ENCODE measurements at regions not wholly inside any gene's neighbourhood (a gene's known extent, or its start where the extent isn't known, plus 50 kb on each side); places are given as distances from the start of the nearest gene placed in this dataset.

DNA sequence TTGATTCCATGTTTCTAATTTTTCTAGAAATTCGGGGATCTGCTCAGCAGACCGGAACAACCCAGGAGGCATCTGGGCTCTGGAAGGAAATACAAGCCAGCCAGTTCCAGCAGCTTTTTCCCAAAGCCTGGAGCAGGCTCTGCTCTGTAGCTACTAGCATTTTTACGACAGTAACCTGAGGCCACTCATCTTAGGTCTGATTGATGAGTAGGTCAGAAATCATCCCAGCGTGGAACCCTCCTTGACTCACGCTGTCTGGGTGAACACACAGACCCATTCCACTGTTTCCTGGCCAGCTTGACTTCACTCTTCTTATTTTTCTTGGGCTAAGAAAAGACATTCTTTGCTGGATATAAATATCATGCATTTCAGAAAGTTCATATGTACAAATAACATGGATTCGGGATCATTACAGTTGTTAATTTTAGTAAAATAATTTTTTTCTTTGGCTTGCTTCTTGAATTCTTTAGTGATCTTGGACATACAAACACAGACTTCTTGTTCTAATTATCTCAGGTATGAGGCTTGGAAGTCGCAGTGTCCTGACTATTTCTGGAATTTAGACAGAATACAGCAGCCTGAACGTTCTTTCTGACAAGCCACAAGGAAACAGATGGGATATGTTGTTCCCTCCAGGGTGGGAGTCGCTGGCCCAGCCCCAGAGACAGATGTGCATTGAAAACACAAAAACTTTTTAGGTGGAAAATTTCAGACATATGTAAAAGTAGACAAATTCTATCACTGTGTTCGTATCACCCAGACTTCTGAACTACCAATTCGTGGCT lies 54.6 kb upstream of the PITRM1 start:
- no peak for DNase-seq

GRCh38 chr10:3225561-3225960 lies 53.0 kb upstream of the PITRM1 start:
- DNase-seq, result no peak

DNA sequence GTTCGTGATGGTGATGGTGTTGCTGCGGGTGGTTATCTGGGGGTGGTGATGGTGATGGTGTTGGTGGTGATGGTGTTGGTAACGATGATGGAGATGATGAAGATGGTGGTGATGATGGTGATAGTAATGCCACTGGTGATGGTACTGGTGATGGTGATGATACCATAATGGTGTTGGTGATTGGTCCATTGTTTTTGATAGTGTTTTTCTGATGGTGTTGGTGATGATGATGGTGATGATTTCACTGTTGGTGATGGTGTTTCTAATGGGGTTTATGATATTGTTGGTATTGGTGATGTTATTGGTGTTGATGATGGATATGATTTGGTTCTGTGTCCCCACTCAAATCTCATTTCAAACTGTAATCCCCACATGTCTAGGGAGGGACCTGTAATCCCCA lies 51.7 kb upstream of the PITRM1 start:
- DNase-seq, result no peak

DNA sequence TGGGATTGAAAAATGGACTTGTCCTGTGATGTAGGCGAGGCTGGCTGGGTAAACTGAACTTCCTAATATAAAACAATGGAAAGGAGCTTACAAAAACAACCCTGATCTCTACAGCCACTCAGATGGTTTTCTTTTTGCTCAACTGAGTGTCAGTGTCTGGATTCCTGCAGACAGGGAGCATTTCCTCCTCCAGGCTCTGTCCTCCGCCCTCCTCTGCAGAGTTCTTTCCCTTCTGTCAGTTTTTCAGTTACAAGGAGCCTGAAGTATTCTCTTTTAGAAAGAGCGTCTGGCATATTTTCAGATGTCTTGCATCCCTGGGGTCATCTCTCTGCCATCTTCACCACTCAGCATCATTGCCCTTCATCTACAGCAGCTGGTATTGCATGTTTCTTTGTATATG lies 50.0 kb upstream of the PITRM1 start:
- no peak for DNase-seq

All from central memory CD4-positive, alpha-beta T cell (primary cell).